ENCODE measurements at regions not wholly inside any gene's neighbourhood (a gene's known extent, or its start where the extent isn't known, plus 50 kb on each side); places are given as distances from the start of the nearest gene placed in this dataset.

DNA sequence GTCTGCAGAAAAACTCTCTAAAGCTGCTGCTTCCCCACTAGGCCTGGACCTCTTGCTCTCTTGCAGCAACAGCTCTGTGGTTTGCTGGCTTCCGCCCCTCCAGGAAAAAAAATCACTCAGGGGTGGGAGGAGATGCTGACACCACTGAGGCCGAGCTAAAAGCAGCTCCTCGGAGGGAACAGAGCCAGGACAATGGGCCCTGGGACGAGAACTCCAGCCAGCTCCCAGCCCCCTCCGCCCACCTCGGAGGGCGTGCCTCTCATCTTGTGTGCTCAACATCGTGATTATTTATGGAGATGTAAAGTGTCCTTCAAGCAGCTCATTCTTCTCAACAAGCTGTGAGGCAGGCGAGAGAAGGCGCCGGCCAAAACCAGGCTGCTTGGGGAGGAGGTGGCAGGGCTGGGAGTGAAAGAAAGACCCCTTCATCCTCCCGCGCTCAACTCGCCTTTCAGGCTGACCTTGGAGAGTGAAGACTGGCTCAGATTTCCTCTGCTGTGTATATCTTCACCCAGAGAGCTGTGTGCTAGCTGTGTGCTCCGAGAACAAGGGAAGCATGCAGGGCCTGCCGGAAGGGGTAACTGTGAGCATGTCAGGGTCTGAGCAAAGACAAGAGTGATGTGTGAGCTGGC lies 53.5 kb upstream of the LRFN2 start:
- DNase-seq (ENCODE audit: low read depth in 1 of 2, low spot score in 1 of 2): no peak
